WTC11 (cell line): ENCODE measurements at regions not wholly inside any gene's neighbourhood (a gene's known extent, or its start where the extent isn't known, plus 50 kb on each side); places are given as distances from the start of the nearest gene placed in this dataset.

Experiments used
- ATAC-seq: fragments of 200-7000 bp; cut with Tn5 transposase; 2 replicates; pipeline ENCODE4 v1.10.0; 2021; ENCODE audit warnings: mild to moderate bottlenecking, moderate library complexity
- CTCF ChIA-PET: fragments of 300-600 bp; sonication (Branson Sonifier 250); formaldehyde crosslinking; loops from one replicate; lab custom pipeline; 2021; ENCODE audit warnings: antibody characterized with exemption; lab: Charles Lee
- POLR2A ChIA-PET: fragments of 350-600 bp; sonication (Branson Sonifier 250); formaldehyde crosslinking; loops from one replicate; lab custom pipeline; 2021; ENCODE audit warnings: antibody characterized with exemption; lab: Charles Lee
- DNase-seq: peaks from one replicate; pipeline ENCODE4 v3.0.0; 2021; ENCODE audit warnings: low spot score
- H3K27ac Mint-ChIP-seq: 2 replicates; pipeline ENCODE4 v1.8.0; 2021; ENCODE audit warnings: mixed read lengths
- H3K27me3 Mint-ChIP-seq: 2 replicates; pipeline ENCODE4 v1.8.0; 2021; ENCODE audit warnings: low read depth, mild to moderate bottlenecking, moderate library complexity, mixed read lengths
- H3K36me3 Mint-ChIP-seq: 2 replicates; pipeline ENCODE4 v1.8.0; 2021; ENCODE audit warnings: mixed read lengths
- H3K4me1 Mint-ChIP-seq: 2 replicates; pipeline ENCODE4 v1.8.0; 2022; ENCODE audit warnings: mixed read lengths
- H3K4me3 Mint-ChIP-seq: 2 replicates; pipeline ENCODE4 v1.8.0; 2021; ENCODE audit warnings: mild to moderate bottlenecking, moderate library complexity, mixed read lengths
- H3K9me3 Mint-ChIP-seq: 2 replicates; pipeline ENCODE4 v1.8.0; 2021; ENCODE audit warnings: mixed read lengths
- CREB1 ChIP-seq: sonication (generic); formaldehyde crosslinking; IDR thresholded peaks from 2 replicates; pipeline ENCODE4 v1.8.0; 2023; ENCODE audit warnings: mild to moderate bottlenecking, missing genetic modification reagents
- CREM ChIP-seq: sonication (generic); formaldehyde crosslinking; IDR thresholded peaks from 2 replicates; pipeline ENCODE4 v1.8.1; 2022; ENCODE audit warnings: mild to moderate bottlenecking, missing genetic modification reagents, moderate library complexity
- GABPB1 ChIP-seq: sonication (generic); formaldehyde crosslinking; IDR thresholded peaks from 2 replicates; pipeline ENCODE4 v1.8.1; 2023; ENCODE audit warnings: mild to moderate bottlenecking, missing genetic modification reagents
- IRF2 ChIP-seq: sonication (generic); formaldehyde crosslinking; IDR thresholded peaks from 2 replicates; pipeline ENCODE4 v1.8.0; 2022; ENCODE audit warnings: low read depth, missing genetic modification reagents, borderline replicate concordance
- MXD4 ChIP-seq: fragments of 250-450 bp; sonication (Bioruptor Pico); IDR thresholded peaks from 2 replicates; pipeline ENCODE4 v1.8.0; 2021; ENCODE audit warnings: mild to moderate bottlenecking, moderate library complexity, borderline replicate concordance
- NFE2L1 ChIP-seq: sonication (generic); formaldehyde crosslinking; IDR thresholded peaks from 2 replicates; pipeline ENCODE4 v1.8.1; 2023; ENCODE audit warnings: missing genetic modification reagents
- NR2C2 ChIP-seq: sonication (generic); formaldehyde crosslinking; IDR thresholded peaks from 2 replicates; pipeline ENCODE4 v1.8.0; 2022; ENCODE audit warnings: mild to moderate bottlenecking, missing genetic modification reagents
- RELA ChIP-seq: sonication (generic); formaldehyde crosslinking; IDR thresholded peaks from 2 replicates; pipeline ENCODE4 v1.8.1; 2022; ENCODE audit warnings: missing genetic modification reagents, mild to moderate bottlenecking, borderline replicate concordance
- SMAD4 ChIP-seq: sonication (generic); formaldehyde crosslinking; IDR thresholded peaks from 2 replicates; pipeline ENCODE4 v1.8.0; 2022; ENCODE audit warnings: mild to moderate bottlenecking, missing genetic modification reagents
- TEAD4 ChIP-seq: sonication (generic); formaldehyde crosslinking; IDR thresholded peaks from 2 replicates; pipeline ENCODE4 v1.8.0; 2022; ENCODE audit warnings: mild to moderate bottlenecking, missing genetic modification reagents
- ZNF263 ChIP-seq: sonication (generic); formaldehyde crosslinking; IDR thresholded peaks from 2 replicates; pipeline ENCODE4 v1.8.1; 2022; ENCODE audit warnings: low read depth, mild to moderate bottlenecking, moderate library complexity, missing genetic modification reagents
- ZNF671 ChIP-seq: fragments of 250-450 bp; sonication (Bioruptor Pico); IDR thresholded peaks from 2 replicates; pipeline ENCODE4 v1.8.0; 2021; ENCODE audit warnings: mild to moderate bottlenecking
- TF ChIP-seq, protein P1 (sequence below): sonication (generic); formaldehyde crosslinking; IDR thresholded peaks from 2 replicates; pipeline ENCODE4 v1.8.0; 2022; ENCODE audit warnings: missing genetic modification reagents
- TF ChIP-seq, protein P2 (sequence below): sonication (generic); formaldehyde crosslinking; IDR thresholded peaks from 2 replicates; pipeline ENCODE4 v1.8.1; 2022; ENCODE audit warnings: low read depth, mild to moderate bottlenecking, moderate library complexity, missing genetic modification reagents, borderline replicate concordance
- TF ChIP-seq, protein P3 (sequence below): sonication (generic); formaldehyde crosslinking; IDR thresholded peaks from 2 replicates; pipeline ENCODE4 v1.8.1; 2022; ENCODE audit warnings: missing genetic modification reagents, borderline replicate concordance
- TF ChIP-seq, protein P4 (sequence below): sonication (generic); formaldehyde crosslinking; IDR thresholded peaks from 2 replicates; pipeline ENCODE4 v1.8.1; 2023; ENCODE audit warnings: mild to moderate bottlenecking, missing genetic modification reagents, borderline replicate concordance
- TF ChIP-seq, protein P5 (sequence below): fragments of 200-600 bp; IDR thresholded peaks from 2 replicates; pipeline ENCODE4 v1.8.0; 2022; ENCODE audit warnings: antibody characterized with exemption
- TF ChIP-seq, protein P6 (sequence below): sonication (generic); formaldehyde crosslinking; IDR thresholded peaks from 2 replicates; pipeline ENCODE4 v1.8.1; 2023; ENCODE audit warnings: mild to moderate bottlenecking, missing genetic modification reagents
- TF ChIP-seq, protein P7 (sequence below): sonication (generic); formaldehyde crosslinking; IDR thresholded peaks from 2 replicates; pipeline ENCODE4 v1.8.1; 2023; ENCODE audit warnings: mild to moderate bottlenecking, missing genetic modification reagents, moderate library complexity

DNA sequence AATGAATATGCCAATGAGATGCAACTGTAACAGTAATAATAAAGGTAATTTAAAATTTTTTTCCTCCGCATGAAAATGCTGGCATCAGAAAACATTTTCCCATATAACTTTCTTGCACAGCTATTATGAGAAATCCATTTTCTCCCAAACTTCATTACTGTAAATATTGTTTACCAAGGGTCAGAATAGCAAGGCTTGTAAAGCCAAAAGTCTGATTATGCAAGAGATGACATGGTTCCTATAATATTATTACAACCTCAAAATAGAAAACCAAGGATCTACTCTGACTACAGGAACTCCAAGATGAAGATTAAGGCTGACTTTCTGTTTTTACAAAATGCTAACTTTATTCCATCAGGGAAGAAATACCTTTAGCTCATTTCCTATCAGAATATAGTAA lies 162.7 kb upstream of the CDK1 start (continued):
- TF ChIP-seq, protein P1, sequence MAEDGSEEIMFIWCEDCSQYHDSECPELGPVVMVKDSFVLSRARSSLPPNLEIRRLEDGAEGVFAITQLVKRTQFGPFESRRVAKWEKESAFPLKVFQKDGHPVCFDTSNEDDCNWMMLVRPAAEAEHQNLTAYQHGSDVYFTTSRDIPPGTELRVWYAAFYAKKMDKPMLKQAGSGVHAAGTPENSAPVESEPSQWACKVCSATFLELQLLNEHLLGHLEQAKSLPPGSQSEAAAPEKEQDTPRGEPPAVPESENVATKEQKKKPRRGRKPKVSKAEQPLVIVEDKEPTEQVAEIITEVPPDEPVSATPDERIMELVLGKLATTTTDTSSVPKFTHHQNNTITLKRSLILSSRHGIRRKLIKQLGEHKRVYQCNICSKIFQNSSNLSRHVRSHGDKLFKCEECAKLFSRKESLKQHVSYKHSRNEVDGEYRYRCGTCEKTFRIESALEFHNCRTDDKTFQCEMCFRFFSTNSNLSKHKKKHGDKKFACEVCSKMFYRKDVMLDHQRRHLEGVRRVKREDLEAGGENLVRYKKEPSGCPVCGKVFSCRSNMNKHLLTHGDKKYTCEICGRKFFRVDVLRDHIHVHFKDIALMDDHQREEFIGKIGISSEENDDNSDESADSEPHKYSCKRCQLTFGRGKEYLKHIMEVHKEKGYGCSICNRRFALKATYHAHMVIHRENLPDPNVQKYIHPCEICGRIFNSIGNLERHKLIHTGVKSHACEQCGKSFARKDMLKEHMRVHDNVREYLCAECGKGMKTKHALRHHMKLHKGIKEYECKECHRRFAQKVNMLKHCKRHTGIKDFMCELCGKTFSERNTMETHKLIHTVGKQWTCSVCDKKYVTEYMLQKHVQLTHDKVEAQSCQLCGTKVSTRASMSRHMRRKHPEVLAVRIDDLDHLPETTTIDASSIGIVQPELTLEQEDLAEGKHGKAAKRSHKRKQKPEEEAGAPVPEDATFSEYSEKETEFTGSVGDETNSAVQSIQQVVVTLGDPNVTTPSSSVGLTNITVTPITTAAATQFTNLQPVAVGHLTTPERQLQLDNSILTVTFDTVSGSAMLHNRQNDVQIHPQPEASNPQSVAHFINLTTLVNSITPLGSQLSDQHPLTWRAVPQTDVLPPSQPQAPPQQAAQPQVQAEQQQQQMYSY: no peak
- TF ChIP-seq ZNF671 (CRISPR knock-in tag) (no peak), GABPB1 (CRISPR knock-in tag) (no peak), TEAD4 (CRISPR knock-in tag) (no peak), CREB1 (CRISPR knock-in tag) (no peak), IRF2 (CRISPR knock-in tag) (no peak)
- TF ChIP-seq, protein P2, sequence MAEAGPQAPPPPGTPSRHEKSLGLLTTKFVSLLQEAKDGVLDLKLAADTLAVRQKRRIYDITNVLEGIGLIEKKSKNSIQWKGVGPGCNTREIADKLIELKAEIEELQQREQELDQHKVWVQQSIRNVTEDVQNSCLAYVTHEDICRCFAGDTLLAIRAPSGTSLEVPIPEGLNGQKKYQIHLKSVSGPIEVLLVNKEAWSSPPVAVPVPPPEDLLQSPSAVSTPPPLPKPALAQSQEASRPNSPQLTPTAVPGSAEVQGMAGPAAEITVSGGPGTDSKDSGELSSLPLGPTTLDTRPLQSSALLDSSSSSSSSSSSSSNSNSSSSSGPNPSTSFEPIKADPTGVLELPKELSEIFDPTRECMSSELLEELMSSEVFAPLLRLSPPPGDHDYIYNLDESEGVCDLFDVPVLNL: no peak
- TF ChIP-seq, protein P3, sequence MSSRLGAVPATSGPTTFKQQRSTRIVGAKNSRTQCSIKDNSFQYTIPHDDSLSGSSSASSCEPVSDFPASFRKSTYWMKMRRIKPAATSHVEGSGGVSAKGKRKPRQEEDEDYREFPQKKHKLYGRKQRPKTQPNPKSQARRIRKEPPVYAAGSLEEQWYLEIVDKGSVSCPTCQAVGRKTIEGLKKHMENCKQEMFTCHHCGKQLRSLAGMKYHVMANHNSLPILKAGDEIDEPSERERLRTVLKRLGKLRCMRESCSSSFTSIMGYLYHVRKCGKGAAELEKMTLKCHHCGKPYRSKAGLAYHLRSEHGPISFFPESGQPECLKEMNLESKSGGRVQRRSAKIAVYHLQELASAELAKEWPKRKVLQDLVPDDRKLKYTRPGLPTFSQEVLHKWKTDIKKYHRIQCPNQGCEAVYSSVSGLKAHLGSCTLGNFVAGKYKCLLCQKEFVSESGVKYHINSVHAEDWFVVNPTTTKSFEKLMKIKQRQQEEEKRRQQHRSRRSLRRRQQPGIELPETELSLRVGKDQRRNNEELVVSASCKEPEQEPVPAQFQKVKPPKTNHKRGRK: no peak
- TF ChIP-seq, protein P4, sequence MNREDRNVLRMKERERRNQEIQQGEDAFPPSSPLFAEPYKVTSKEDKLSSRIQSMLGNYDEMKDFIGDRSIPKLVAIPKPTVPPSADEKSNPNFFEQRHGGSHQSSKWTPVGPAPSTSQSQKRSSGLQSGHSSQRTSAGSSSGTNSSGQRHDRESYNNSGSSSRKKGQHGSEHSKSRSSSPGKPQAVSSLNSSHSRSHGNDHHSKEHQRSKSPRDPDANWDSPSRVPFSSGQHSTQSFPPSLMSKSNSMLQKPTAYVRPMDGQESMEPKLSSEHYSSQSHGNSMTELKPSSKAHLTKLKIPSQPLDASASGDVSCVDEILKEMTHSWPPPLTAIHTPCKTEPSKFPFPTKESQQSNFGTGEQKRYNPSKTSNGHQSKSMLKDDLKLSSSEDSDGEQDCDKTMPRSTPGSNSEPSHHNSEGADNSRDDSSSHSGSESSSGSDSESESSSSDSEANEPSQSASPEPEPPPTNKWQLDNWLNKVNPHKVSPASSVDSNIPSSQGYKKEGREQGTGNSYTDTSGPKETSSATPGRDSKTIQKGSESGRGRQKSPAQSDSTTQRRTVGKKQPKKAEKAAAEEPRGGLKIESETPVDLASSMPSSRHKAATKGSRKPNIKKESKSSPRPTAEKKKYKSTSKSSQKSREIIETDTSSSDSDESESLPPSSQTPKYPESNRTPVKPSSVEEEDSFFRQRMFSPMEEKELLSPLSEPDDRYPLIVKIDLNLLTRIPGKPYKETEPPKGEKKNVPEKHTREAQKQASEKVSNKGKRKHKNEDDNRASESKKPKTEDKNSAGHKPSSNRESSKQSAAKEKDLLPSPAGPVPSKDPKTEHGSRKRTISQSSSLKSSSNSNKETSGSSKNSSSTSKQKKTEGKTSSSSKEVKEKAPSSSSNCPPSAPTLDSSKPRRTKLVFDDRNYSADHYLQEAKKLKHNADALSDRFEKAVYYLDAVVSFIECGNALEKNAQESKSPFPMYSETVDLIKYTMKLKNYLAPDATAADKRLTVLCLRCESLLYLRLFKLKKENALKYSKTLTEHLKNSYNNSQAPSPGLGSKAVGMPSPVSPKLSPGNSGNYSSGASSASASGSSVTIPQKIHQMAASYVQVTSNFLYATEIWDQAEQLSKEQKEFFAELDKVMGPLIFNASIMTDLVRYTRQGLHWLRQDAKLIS (CRISPR knock-in tag): no peak

DNA sequence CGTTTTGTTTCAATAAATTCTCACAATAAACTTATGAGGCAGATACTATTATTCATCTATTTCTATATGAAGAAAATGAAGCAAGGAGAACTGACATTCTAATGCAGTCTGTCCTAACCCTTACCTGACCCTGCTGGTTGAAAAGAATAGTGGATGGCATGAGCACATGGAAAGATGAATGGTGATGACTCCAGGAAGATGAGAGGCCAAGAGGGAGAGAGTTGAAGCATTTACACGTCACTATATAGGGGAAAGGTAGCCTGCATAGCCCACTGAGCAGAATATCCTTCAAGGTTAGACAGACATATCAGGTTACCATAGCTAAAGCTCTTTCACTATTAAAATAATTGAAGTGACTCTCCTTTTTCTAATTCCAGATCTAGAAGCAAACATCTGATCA lies 163.9 kb upstream of the CDK1 start:
- no peaks in the 10 kb centered on the region for H3K9me3 Mint-ChIP-seq
- H3K36me3 Mint-ChIP-seq: no peaks in the 10 kb centered on the region
- ATAC-seq (no peak), DNase-seq (no peak)
- H3K4me1 Mint-ChIP-seq: peaks cover 7% of the 10 kb centered on the region
- POLR2A ChIA-PET: no interaction called here
- no peak overlapping the region for H3K4me3 Mint-ChIP-seq
- no peak for TF ChIP-seq NFE2L1 (CRISPR knock-in tag)
- no peak for TF ChIP-seq CREM
- TF ChIP-seq MXD4: no peak
- CTCF ChIA-PET: no interaction called here
- no peak overlapping the region for H3K27ac Mint-ChIP-seq
- no peaks in the 10 kb centered on the region for H3K27me3 Mint-ChIP-seq

DNA sequence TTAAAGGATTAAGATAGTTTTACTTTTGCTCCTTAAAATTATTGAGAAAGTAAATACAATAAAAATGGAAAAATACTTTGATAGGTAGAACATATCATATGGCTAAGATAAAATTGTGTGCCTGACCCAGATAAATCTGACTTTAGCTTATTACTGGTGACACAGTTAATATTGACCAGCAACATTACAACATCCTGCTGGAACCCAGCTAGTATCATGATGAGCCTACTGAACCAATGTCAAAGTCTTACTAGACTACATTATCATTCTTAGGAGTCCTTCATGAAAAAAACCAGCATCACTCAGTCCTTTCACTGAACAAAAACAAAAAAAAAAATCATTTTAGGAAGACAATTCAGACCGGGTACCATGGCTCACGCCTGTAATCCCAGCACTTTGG lies 164.8 kb upstream of the CDK1 start:
- H3K4me1 Mint-ChIP-seq: peaks cover 7% of the 10 kb centered on the region
- no peaks in the 10 kb centered on the region for H3K27me3 Mint-ChIP-seq
- ATAC-seq (no peak), DNase-seq (no peak)
- no peaks in the 10 kb centered on the region for H3K36me3 Mint-ChIP-seq
- H3K27ac Mint-ChIP-seq: no peak overlapping the region
- no peaks in the 10 kb centered on the region for H3K9me3 Mint-ChIP-seq
- TF ChIP-seq ZNF263 (CRISPR knock-in tag): no peak
- TF ChIP-seq RELA (CRISPR knock-in tag): no peak
- TF ChIP-seq SMAD4 (CRISPR knock-in tag): no peak
- no peak for TF ChIP-seq NR2C2 (CRISPR knock-in tag)
- TF ChIP-seq, protein P5, sequence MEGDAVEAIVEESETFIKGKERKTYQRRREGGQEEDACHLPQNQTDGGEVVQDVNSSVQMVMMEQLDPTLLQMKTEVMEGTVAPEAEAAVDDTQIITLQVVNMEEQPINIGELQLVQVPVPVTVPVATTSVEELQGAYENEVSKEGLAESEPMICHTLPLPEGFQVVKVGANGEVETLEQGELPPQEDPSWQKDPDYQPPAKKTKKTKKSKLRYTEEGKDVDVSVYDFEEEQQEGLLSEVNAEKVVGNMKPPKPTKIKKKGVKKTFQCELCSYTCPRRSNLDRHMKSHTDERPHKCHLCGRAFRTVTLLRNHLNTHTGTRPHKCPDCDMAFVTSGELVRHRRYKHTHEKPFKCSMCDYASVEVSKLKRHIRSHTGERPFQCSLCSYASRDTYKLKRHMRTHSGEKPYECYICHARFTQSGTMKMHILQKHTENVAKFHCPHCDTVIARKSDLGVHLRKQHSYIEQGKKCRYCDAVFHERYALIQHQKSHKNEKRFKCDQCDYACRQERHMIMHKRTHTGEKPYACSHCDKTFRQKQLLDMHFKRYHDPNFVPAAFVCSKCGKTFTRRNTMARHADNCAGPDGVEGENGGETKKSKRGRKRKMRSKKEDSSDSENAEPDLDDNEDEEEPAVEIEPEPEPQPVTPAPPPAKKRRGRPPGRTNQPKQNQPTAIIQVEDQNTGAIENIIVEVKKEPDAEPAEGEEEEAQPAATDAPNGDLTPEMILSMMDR: no peak
- TF ChIP-seq, protein P6, sequence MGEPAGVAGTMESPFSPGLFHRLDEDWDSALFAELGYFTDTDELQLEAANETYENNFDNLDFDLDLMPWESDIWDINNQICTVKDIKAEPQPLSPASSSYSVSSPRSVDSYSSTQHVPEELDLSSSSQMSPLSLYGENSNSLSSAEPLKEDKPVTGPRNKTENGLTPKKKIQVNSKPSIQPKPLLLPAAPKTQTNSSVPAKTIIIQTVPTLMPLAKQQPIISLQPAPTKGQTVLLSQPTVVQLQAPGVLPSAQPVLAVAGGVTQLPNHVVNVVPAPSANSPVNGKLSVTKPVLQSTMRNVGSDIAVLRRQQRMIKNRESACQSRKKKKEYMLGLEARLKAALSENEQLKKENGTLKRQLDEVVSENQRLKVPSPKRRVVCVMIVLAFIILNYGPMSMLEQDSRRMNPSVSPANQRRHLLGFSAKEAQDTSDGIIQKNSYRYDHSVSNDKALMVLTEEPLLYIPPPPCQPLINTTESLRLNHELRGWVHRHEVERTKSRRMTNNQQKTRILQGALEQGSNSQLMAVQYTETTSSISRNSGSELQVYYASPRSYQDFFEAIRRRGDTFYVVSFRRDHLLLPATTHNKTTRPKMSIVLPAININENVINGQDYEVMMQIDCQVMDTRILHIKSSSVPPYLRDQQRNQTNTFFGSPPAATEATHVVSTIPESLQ: no peak
- TF ChIP-seq, protein P7, sequence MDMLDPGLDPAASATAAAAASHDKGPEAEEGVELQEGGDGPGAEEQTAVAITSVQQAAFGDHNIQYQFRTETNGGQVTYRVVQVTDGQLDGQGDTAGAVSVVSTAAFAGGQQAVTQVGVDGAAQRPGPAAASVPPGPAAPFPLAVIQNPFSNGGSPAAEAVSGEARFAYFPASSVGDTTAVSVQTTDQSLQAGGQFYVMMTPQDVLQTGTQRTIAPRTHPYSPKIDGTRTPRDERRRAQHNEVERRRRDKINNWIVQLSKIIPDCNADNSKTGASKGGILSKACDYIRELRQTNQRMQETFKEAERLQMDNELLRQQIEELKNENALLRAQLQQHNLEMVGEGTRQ: no peak
- ChIA-PET CTCF (no interaction called here), POLR2A (no interaction called here)
- no peak overlapping the region for H3K4me3 Mint-ChIP-seq
